ENCODE measurements at regions not wholly inside any gene's neighbourhood (a gene's known extent, or its start where the extent isn't known, plus 50 kb on each side); places are given as distances from the start of the nearest gene placed in this dataset.

DNA sequence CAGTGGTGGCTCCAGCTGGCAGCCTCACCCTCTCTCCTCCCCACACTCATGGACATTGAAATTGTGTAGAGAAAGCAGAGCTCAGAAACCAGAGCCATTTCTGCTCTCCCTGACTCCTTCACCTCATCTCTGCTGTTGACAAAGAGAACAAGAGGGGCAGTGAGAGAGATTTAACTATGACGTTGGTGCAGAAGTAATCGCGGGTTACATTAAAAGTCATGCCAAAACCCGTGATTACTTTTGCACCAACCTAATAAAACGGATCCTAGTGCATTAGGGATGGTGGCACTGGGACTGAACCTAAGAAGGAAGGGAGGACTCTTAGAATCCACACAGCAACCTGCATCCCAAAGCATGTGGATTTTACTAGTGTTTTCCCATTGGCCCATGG lies 113.3 kb upstream of the CDC42EP3 start:
- no peak for TF ChIP-seq JUNB (IDR thresholded peaks at IDR 0.05)
- TF ChIP-seq BHLHE40 (IDR thresholded peaks at IDR 0.05; ENCODE audit: low read depth, low read length): no peak
- TF ChIP-seq, protein P1, sequence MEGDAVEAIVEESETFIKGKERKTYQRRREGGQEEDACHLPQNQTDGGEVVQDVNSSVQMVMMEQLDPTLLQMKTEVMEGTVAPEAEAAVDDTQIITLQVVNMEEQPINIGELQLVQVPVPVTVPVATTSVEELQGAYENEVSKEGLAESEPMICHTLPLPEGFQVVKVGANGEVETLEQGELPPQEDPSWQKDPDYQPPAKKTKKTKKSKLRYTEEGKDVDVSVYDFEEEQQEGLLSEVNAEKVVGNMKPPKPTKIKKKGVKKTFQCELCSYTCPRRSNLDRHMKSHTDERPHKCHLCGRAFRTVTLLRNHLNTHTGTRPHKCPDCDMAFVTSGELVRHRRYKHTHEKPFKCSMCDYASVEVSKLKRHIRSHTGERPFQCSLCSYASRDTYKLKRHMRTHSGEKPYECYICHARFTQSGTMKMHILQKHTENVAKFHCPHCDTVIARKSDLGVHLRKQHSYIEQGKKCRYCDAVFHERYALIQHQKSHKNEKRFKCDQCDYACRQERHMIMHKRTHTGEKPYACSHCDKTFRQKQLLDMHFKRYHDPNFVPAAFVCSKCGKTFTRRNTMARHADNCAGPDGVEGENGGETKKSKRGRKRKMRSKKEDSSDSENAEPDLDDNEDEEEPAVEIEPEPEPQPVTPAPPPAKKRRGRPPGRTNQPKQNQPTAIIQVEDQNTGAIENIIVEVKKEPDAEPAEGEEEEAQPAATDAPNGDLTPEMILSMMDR (IDR thresholded peaks at IDR 0.05): no peak
- TF ChIP-seq, protein P2, sequence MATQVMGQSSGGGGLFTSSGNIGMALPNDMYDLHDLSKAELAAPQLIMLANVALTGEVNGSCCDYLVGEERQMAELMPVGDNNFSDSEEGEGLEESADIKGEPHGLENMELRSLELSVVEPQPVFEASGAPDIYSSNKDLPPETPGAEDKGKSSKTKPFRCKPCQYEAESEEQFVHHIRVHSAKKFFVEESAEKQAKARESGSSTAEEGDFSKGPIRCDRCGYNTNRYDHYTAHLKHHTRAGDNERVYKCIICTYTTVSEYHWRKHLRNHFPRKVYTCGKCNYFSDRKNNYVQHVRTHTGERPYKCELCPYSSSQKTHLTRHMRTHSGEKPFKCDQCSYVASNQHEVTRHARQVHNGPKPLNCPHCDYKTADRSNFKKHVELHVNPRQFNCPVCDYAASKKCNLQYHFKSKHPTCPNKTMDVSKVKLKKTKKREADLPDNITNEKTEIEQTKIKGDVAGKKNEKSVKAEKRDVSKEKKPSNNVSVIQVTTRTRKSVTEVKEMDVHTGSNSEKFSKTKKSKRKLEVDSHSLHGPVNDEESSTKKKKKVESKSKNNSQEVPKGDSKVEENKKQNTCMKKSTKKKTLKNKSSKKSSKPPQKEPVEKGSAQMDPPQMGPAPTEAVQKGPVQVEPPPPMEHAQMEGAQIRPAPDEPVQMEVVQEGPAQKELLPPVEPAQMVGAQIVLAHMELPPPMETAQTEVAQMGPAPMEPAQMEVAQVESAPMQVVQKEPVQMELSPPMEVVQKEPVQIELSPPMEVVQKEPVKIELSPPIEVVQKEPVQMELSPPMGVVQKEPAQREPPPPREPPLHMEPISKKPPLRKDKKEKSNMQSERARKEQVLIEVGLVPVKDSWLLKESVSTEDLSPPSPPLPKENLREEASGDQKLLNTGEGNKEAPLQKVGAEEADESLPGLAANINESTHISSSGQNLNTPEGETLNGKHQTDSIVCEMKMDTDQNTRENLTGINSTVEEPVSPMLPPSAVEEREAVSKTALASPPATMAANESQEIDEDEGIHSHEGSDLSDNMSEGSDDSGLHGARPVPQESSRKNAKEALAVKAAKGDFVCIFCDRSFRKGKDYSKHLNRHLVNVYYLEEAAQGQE (IDR thresholded peaks at IDR 0.05): no peak

Measured in A549 (cell line).